Heart left ventricle (tissue), 16 donors: ENCODE measurements at regions not wholly inside any gene's neighbourhood (a gene's known extent, or its start where the extent isn't known, plus 50 kb on each side); places are given as distances from the start of the nearest gene placed in this dataset.
"Not testable (repeated sequence)": the region's sequence is repeated elsewhere in the genome, so short reads cannot be mapped to it uniquely, and the experiment has no call there.

ENCODE experiments used
- ATAC-seq, 4 donors: fragments of 200-7000 bp; cut with Tn5 transposase; one replicate each; pipeline ENCODE4 v1.9.1; 2020 to 2022; ENCODE audit warnings: moderate library complexity in 4 of 4, mild to moderate bottlenecking in 3 of 4, moderate number of reproducible peaks in 1 of 4
- DNase-seq, 5 donors: peaks; one replicate each; pipeline ENCODE4 v3.0.0-alpha.2; 2020
- H3K27ac ChIP-seq, 12 donors: fragments of 200-600 bp; sonication (generic) in 4 of 12; one replicate each; pipeline versions ENCODE4 v1.5.0 to v1.8.0; 2016 to 2022; ENCODE audit warnings: mild to moderate bottlenecking in 2 of 12
- H3K27me3 ChIP-seq, 9 donors: fragments of 200-600 bp; sonication (generic) in 2 of 9; one replicate each; pipeline versions ENCODE4 v1.5.1 to v1.8.0; 2016 to 2022; ENCODE audit warnings: mild to moderate bottlenecking in 3 of 9
- H3K36me3 ChIP-seq, 9 donors: fragments of 200-600 bp; sonication (generic) in 2 of 9; one replicate each; pipeline versions ENCODE4 v1.5.0 to v1.8.0; 2018 to 2022; ENCODE audit warnings: mild to moderate bottlenecking in 2 of 9
- H3K4me1 ChIP-seq, 12 donors: fragments of 200-600 bp; sonication (generic) in 4 of 12; one replicate each; pipeline versions ENCODE4 v1.5.0 to v1.8.0; 2016 to 2022; ENCODE audit warnings: mild to moderate bottlenecking in 3 of 12
- H3K4me3 ChIP-seq, 12 donors: fragments of 200-600 bp; sonication (generic) in 4 of 12; one replicate each; pipeline versions ENCODE4 v1.5.0 to v1.8.0; 2017 to 2022; ENCODE audit warnings: mild to moderate bottlenecking in 9 of 12, moderate library complexity in 4 of 12
- H3K9me3 ChIP-seq, 12 donors: fragments of 200-600 bp; sonication (generic) in 4 of 12; one replicate each; pipeline versions ENCODE4 v1.5.0 to v1.8.0; 2016 to 2022; ENCODE audit warnings: mild to moderate bottlenecking in 1 of 12
- POLR2A ChIP-seq, 2 donors: fragments of 450-650 bp; IDR thresholded peaks; one replicate each; pipeline ENCODE4 v1.6.1; 2017; ENCODE audit warnings: antibody characterized with exemption in 2 of 2, mild to moderate bottlenecking in 2 of 2, moderate library complexity in 2 of 2
- WGBS, 4 donors: extraction: QIAGEN DNeasy Blood & Tissue Kit in 2 of 4; methylation state at CpG; one replicate each; pipeline versions ENCODE4 v1.1.5 to v1.1.7; 2013 to 2018; 5-methylcytosine and 5-hydroxymethylcytosine counted together
- intact Hi-C, 10 donors: fragments of 100-400 bp; cut with DNase I; formaldehyde crosslinking; loops; one replicate each; pipeline versions ENCODE4 v1.11.1 to v1.14.2; 2022
- TF ChIP-seq, protein P1 (sequence below), 12 donors: fragments of 200-600 bp; sonication (generic) in 4 of 12; IDR thresholded peaks; one replicate each; pipeline versions ENCODE4 v1.5.0 to v1.8.0; 2018 to 2022; ENCODE audit warnings: antibody characterized with exemption in 12 of 12, mild to moderate bottlenecking in 5 of 12
- donor health status: ischemic (EF 13 %, LVEDD 7.1; RV severe dilation, severe dysfunction).
- donor health status: healthy with polysubstance abuse.
- donor health status: DM: no; HTN: yes; CAD: no.
- donor health status: DM: no; HTN: no; CAD: no.
- donor health status: ischemic (EF 25% LVEDD 6.9; RV normal size, moderate dysfunction).
- donor health status: ischemic (EF 25% LVEDD 5.7; RV mildly dilated, moderate dysfunction).
- donor health status: healthy.
- donor health status: DM: yes; HTN: yes; CAD: no.
- donor health status: ischemic (EF 35%, LVEDD 5.7; RV mildly dilated, moderate dysfunction).
- donor health status: nonischemic (EF 11% LVEDD 7.7; RV severe dilation, severe dysfunction).
- donor health status: DM: yes; HTN: yes; CAD: no.
- donor health status: PGD.
- donor health status: ischemic (EF 29% LVEDD 5.4; RV normal size, mild dysfunction).
- donor health status: nonischemic (EF 23%, LVEDD 6.1; RV moderate dilation, normal function).

DNA sequence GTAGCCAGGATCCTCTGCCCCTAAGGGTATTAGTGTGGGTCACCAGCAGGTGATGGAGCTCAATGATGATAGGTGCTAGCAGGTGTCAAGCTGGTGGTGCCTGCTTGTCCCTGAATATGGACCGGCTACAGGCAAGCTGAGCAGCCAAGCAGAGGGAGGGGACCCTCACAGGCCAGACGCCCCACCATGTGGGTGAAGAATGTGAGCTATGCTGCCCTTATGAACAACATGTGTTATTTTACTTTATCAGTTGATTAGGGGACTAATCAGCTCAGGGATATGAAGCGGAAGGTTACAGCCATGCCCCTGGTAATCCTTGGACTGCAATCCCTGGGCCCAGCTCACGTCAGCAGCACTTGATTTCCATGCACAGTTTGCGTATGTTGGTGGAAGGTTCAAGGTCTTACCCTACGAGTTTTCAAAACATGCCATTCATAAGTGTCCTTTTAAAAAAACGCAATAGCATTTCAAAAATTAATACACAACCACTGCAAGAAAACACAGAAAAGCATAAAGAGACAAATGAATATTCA, 106.0 kb downstream of the CDC7 start:
- intact Hi-C loops: loop anchor here in 2 of 10 donors (10.0 kb wide), 2 partner anchors 72 to 98 kb away; no protein-coding TSS in a partner anchor
- Histone ChIP-seq H3K4me1 (peaks cover 0 to 19% (median 2%) of the 10 kb centered on the region in 12 donors), H3K36me3 (no peaks in the 10 kb centered on the region), H3K9me3 (peaks cover 0 to 7% (median 0%) of the 10 kb centered on the region in 12 donors), H3K27ac (peak overlapping the region in 1 of 12 donors; percentile 11), H3K27me3 (no peaks in the 10 kb centered on the region), H3K4me3 (no peak overlapping the region)
- no peak for TF ChIP-seq POLR2A (IDR thresholded peaks at IDR 0.05)
- TF ChIP-seq, protein P1, sequence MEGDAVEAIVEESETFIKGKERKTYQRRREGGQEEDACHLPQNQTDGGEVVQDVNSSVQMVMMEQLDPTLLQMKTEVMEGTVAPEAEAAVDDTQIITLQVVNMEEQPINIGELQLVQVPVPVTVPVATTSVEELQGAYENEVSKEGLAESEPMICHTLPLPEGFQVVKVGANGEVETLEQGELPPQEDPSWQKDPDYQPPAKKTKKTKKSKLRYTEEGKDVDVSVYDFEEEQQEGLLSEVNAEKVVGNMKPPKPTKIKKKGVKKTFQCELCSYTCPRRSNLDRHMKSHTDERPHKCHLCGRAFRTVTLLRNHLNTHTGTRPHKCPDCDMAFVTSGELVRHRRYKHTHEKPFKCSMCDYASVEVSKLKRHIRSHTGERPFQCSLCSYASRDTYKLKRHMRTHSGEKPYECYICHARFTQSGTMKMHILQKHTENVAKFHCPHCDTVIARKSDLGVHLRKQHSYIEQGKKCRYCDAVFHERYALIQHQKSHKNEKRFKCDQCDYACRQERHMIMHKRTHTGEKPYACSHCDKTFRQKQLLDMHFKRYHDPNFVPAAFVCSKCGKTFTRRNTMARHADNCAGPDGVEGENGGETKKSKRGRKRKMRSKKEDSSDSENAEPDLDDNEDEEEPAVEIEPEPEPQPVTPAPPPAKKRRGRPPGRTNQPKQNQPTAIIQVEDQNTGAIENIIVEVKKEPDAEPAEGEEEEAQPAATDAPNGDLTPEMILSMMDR (IDR thresholded peaks at IDR 0.05): no peak
- peak in 2 of 4 donors; percentile 32 to 63 for ATAC-seq
- no peak for DNase-seq
- 40 to 76% (median 65%) methylated on average over 7 of the region's 7 CpGs for WGBS, 4 donors

DNA sequence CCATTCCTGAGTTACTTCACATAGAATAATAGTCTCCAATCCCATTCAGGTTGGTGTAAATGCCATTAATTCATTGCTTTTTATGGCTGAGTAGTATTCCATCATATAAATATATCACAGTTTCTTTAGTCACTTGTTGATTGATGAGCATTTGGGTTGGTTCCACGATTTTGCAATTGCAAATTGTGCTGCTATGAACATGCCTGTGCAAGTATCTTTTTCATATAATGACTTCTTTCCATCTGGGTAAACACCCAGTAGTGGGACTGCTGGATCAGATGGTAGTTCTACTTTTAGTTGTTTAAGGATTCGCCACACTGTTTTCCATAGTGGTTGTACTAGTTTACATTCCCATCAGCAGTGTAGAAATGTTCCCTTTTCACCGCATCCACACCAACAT, 107.0 kb downstream of the CDC7 start:
- not testable (repeated sequence) for DNase-seq, ATAC-seq, H3K4me3 ChIP-seq, H3K36me3 ChIP-seq, H3K27me3 ChIP-seq, H3K27ac ChIP-seq, H3K9me3 ChIP-seq
- H3K4me1 ChIP-seq: peaks cover 0 to 16% (median 2%) of the 10 kb centered on the region in 12 donors
- WGBS, 4 donors: 92 to 95% (median 93%) methylated on average over 3 of the region's 3 CpGs
- intact Hi-C loops: loop anchor here in 2 of 10 donors (10.0 kb wide), 2 partner anchors 73 to 97 kb away; no protein-coding TSS in a partner anchor

DNA sequence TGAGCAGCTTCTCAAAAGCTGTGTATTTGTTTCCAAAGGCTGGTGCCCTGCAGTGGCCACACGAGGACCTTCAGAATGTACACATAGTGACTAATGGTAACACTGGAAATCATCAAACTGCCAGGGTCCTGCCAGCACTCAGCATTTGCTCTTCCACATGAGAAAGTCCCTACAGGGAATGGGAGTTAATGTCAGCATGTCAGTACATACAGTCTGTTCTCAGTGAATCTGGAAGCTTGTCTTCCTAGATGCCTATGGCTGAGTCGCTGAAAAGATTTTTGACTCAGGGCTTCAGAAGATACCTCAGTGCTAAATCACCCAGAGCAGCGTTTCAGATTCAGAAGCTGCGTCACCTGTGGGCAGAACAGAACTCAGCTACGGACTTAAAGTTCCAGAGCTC, 108.2 kb downstream of the CDC7 start:
- DNase-seq (no peak), ATAC-seq (no peak)
- Histone ChIP-seq H3K27me3 (no peaks in the 10 kb centered on the region), H3K36me3 (no peaks in the 10 kb centered on the region), H3K27ac (peak overlapping the region in 1 of 12 donors; percentile 30), H3K4me1 (peaks cover 0 to 16% (median 2%) of the 10 kb centered on the region in 12 donors), H3K4me3 (no peak overlapping the region), H3K9me3 (peaks cover 0 to 7% (median 0%) of the 10 kb centered on the region in 12 donors)
- TF ChIP-seq, protein P1 (IDR thresholded peaks at IDR 0.05): no peak
- no peak for TF ChIP-seq POLR2A (IDR thresholded peaks at IDR 0.05)
- WGBS, 4 donors: 85 to 93% (median 86%) methylated on average over 5 of the region's 5 CpGs
- intact Hi-C loops: loop anchor here in 2 of 10 donors (10.0 kb wide), 2 partner anchors 74 to 96 kb away; no protein-coding TSS in a partner anchor

DNA sequence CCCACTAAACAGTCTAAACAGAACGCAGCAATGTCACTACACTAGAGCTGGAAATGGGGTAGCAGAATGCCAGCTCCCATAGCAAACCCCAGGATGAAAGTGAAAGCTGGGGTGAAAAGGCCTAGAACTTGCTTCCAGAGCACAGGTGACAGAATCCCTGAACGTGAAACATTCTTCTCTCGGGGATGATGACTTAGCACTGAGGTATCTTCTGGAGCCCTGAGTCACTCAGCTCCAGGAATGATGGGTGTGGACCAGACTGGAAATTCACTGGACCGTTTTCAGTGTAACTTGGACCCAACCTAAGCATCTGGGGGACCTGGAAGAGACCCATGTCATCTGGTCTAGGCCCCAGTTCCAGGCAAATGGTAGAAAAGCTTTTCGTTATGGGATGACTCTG, 108.9 kb downstream of the CDC7 start:
- Histone ChIP-seq H3K9me3 (peaks cover 0 to 7% (median 0%) of the 10 kb centered on the region in 12 donors), H3K4me3 (no peak overlapping the region), H3K4me1 (peaks cover 0 to 14% (median 0%) of the 10 kb centered on the region in 12 donors), H3K27ac (peak overlapping the region in 1 of 12 donors; percentile 30), H3K36me3 (no peaks in the 10 kb centered on the region), H3K27me3 (no peaks in the 10 kb centered on the region)
- 73 to 94% (median 89%) methylated on average over 4 to 5 of the region's 5 CpGs for WGBS, 4 donors
- TF ChIP-seq POLR2A (IDR thresholded peaks at IDR 0.05): no peak
- peak in 2 of 4 donors; percentile 23 to 39 for ATAC-seq
- intact Hi-C loops: loop anchor here in 2 of 10 donors (10.0 kb wide), 2 partner anchors 75 to 95 kb away; no protein-coding TSS in a partner anchor
- DNase-seq: no peak

DNA sequence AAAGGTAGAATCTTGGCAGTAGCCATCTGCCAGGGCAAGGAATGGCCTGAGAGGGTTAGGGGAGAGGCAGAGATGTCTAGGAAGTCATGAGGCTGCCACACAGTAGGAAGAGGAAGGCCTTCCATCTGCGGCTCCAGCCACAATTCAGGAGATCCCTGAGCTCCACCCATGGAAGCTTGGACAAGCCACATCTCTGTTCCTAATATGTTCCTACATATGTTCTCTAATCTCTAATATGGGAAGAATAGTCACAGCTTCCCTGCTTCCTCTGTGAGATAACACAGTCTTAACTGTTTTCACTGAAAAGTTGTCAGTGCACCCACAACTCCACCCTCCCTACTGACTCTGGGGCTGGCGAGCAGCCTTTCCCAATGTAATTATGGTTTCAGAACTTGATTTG, 109.5 kb downstream of the CDC7 start:
- Histone ChIP-seq H3K4me3 (no peak overlapping the region), H3K4me1 (peaks cover 0 to 8% (median 0%) of the 10 kb centered on the region in 12 donors), H3K27ac (no peak overlapping the region), H3K27me3 (no peaks in the 10 kb centered on the region), H3K36me3 (no peaks in the 10 kb centered on the region), H3K9me3 (peaks cover 0 to 7% (median 0%) of the 10 kb centered on the region in 12 donors)
- DNase-seq (no peak), ATAC-seq (no peak)
- WGBS, 4 donors: 89 to 92% (median 90%) methylated on average over 2 of the region's 2 CpGs
- intact Hi-C loops: loop anchor here in 1 of 10 donors (10.0 kb wide), 1 partner anchor 315 kb away; no protein-coding TSS in a partner anchor
- no peak for TF ChIP-seq POLR2A (IDR thresholded peaks at IDR 0.05)
